GM21737 (cell line): ENCODE measurements at regions not wholly inside any gene's neighbourhood (a gene's known extent, or its start where the extent isn't known, plus 50 kb on each side); places are given as distances from the start of the nearest gene placed in this dataset.

Experiments used
- ATAC-seq: cut with Tn5 transposase; IDR thresholded peaks from one replicate; pipeline ENCODE4 v1.9.1; 2021; ENCODE audit warnings: mild to moderate bottlenecking, moderate library complexity; ENCODE audit not compliant: unreplicated experiment

- ATAC-seq: no peak
Measured at GRCh38 chr1:39107341-39108290, 81.5 kb downstream of the NDUFS5 start.

- no peak for ATAC-seq
Measured at GRCh38 chr1:39109644-39110043, 83.5 kb downstream of the NDUFS5 start.

- no peak for ATAC-seq
Measured at GRCh38 chr1:39110325-39110851, 84.2 kb downstream of the NDUFS5 start.

- ATAC-seq: no peak
Measured at GRCh38 chr1:39110882-39111281, 84.7 kb downstream of the NDUFS5 start.

GRCh38 chr1:39113109-39113743, 87.1 kb downstream of the NDUFS5 start:
- ATAC-seq: no peak

GRCh38 chr1:39115271-39116110, 89.0 kb upstream of the MACF1 start:
- no peak for ATAC-seq

- ATAC-seq: no peak
Measured at GRCh38 chr1:39116116-39116607, 88.3 kb upstream of the MACF1 start.

GRCh38 chr1:39116860-39117728, 87.4 kb upstream of the MACF1 start:
- ATAC-seq: no peak

- ATAC-seq: no peak
Measured at GRCh38 chr1:39117899-39118450, 86.5 kb upstream of the MACF1 start.

- ATAC-seq: no peak
Measured at GRCh38 chr1:39122056-39122455, 82.4 kb upstream of the MACF1 start.

- no peak for ATAC-seq
Measured at GRCh38 chr1:39124282-39124681, 80.2 kb upstream of the MACF1 start.

- no peak for ATAC-seq
Measured at GRCh38 chr1:39127513-39127912, 77.0 kb upstream of the MACF1 start.

- ATAC-seq: no peak
Measured at GRCh38 chr1:39128126-39128525, 76.4 kb upstream of the MACF1 start.

- ATAC-seq: no peak
Measured at GRCh38 chr1:39128959-39129358, 75.5 kb upstream of the MACF1 start.

- no peak for ATAC-seq
Measured at GRCh38 chr1:39129514-39129913, 75.0 kb upstream of the MACF1 start.

GRCh38 chr1:39130325-39130724, 74.2 kb upstream of the MACF1 start:
- no peak for ATAC-seq

- no peak for ATAC-seq
Measured at GRCh38 chr1:39131940-39132339, 72.6 kb upstream of the MACF1 start.

- ATAC-seq: no peak
Measured at GRCh38 chr1:39132505-39133339, 71.8 kb upstream of the MACF1 start.

GRCh38 chr1:39133340-39133684, 71.2 kb upstream of the MACF1 start:
- no peak for ATAC-seq
